Epithelial cell of esophagus (primary cell): ENCODE measurements at regions not wholly inside any gene's neighbourhood (a gene's known extent, or its start where the extent isn't known, plus 50 kb on each side); places are given as distances from the start of the nearest gene placed in this dataset.

ENCODE experiments used
- DNase-seq: peaks from one replicate; pipeline ENCODE4 v3.0.0; 2010; ENCODE audit warnings: low read depth
- H3K4me3 ChIP-seq: 2 replicates; pipeline ENCODE4 v1.5.1; 2011; ENCODE audit warnings: mild to moderate bottlenecking, low read length, control low read depth
- TF ChIP-seq, protein P1 (sequence below): IDR thresholded peaks from 2 replicates; pipeline ENCODE4 v1.5.1; 2011; ENCODE audit warnings: low read depth, mild to moderate bottlenecking, low read length, control low read depth, inconsistent platforms; ENCODE audit not compliant: insufficient read depth; ENCODE audit errors: missing control alignments

DNA sequence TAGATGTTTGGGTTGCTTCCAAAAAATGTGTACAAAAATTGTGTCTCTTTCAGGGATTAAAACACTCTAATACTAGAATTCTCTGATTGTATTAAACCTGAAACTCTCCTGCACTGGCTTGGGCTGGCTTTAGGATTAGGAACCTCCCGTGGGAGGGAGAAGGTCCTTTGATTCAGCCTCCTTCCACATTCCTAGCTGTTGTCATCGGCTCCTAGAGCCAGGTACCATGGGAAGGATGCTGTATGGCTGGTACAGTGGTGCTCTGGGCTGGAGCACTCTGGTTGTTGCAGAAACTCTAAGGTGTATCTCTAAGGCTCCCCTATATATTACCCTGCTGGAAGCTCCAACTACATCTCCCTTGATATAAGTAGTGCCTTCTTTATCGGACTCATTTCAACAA lies 245.2 kb upstream of the FOXK1 start:
- TF ChIP-seq, protein P1, sequence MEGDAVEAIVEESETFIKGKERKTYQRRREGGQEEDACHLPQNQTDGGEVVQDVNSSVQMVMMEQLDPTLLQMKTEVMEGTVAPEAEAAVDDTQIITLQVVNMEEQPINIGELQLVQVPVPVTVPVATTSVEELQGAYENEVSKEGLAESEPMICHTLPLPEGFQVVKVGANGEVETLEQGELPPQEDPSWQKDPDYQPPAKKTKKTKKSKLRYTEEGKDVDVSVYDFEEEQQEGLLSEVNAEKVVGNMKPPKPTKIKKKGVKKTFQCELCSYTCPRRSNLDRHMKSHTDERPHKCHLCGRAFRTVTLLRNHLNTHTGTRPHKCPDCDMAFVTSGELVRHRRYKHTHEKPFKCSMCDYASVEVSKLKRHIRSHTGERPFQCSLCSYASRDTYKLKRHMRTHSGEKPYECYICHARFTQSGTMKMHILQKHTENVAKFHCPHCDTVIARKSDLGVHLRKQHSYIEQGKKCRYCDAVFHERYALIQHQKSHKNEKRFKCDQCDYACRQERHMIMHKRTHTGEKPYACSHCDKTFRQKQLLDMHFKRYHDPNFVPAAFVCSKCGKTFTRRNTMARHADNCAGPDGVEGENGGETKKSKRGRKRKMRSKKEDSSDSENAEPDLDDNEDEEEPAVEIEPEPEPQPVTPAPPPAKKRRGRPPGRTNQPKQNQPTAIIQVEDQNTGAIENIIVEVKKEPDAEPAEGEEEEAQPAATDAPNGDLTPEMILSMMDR: no peak
- no peak for DNase-seq
- H3K4me3 ChIP-seq: no peak overlapping the region

DNA sequence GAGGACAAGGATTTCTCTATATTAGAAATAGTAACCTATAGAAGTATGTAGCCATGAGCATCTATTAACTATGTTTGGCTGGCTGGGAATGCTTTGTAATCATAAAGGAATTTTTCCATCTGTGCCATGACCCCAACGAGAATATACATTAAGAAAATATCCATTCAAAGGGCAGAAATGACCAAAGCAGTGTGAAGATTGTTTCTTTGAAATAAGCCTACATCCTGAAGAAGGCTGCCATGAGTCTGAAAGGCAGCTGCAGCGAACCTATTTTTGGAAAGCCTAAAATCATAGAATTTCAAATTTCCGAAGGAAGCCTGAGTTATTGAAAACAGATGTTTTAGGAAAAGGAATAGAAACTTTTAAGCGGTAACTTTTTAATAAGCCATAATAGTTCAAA lies 244.2 kb upstream of the FOXK1 start:
- TF ChIP-seq, protein P1: no peak
- no peak for DNase-seq
- H3K4me3 ChIP-seq: no peak overlapping the region

- TF ChIP-seq, protein P1: no peak
These were observed 243.3 kb upstream of the FOXK1 start for GRCh38 chr7:4438723-4439245.

GRCh38 chr7:4439444-4439843 lies 242.7 kb upstream of the FOXK1 start:
- TF ChIP-seq, protein P1: no peak
- no peak overlapping the region for H3K4me3 ChIP-seq
- no peak for DNase-seq

More at GRCh38 chr7:4438723-4439245, 243.3 kb upstream of the FOXK1 start:
- H3K4me3 ChIP-seq: no peak overlapping the region
- no peak for DNase-seq

DNA sequence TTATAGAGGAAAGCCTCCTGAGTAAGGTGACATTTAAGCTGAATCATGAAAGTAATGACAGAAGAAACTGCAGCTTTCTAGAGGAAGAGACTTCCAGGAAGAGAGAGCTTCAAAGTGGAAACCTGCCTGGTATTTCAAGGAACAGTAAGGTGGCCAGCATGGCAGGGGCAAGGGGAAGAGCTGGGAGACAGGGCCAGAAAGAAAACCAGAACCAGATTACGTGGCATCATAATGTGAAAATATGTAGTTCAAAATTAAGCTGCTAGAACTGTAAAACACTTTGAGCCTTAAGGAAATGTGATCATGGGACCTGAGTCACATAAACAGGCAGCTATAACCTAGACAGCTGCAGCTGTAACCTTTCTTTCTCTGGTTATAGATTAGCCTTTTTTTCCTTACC lies 238.0 kb upstream of the FOXK1 start:
- no peak for DNase-seq
- no peak overlapping the region for H3K4me3 ChIP-seq
- TF ChIP-seq, protein P1: no peak

DNA sequence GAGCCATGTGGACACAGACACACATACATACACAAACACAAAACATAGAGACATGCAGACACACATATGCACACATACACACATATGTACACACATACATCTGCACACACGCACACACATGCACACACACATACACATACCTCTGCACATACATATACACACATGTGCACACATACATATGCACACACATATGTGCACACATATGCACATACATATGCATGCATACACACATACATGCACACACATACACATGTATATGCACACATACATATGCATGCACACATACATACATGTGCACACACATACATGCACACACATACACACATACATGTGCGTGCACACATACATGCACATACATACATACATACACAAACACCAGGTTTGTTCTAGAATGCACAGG lies 236.3 kb upstream of the FOXK1 start:
- no peak for DNase-seq
- TF ChIP-seq, protein P1: no peak
- no peak overlapping the region for H3K4me3 ChIP-seq

DNA sequence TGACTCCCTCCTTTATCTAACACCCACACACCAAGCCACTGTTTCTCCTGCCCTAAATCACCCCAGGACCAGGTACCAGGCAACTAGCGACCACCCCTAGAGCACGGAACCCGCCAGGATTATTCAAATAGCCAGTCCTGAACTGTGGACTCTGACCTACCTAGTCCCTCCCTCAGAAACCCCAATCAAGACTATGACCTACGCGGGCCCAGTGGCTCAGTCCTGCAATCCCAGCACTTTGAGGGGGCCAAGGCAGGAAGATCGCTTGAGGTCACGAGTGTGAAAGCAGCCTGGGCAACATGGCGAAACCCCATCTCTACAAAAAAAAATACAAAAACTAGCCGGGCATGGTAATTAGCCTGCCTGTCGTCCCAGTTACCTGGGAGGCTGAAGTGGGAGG lies 232.8 kb upstream of the FOXK1 start:
- TF ChIP-seq, protein P1: no peak
- no peak for DNase-seq

More for the DNA sequence above, 232.8 kb upstream of the FOXK1 start:
- H3K4me3 ChIP-seq: no peak overlapping the region
